GM23338 (cell line): ENCODE measurements at regions not wholly inside any gene's neighbourhood (a gene's known extent, or its start where the extent isn't known, plus 50 kb on each side); places are given as distances from the start of the nearest gene placed in this dataset.

Experiments
- ATAC-seq: fragments of 200-7000 bp; cut with Tn5 transposase; 3 replicates; pipeline ENCODE4 v1.9.1; 2020
- DNase-seq: peaks from one replicate; pipeline ENCODE4 v3.0.0-alpha.2; 2015; ENCODE audit warnings: low spot score
- H2AFZ ChIP-seq: fragments of 200-600 bp; sonication (generic); 2 replicates; pipeline ENCODE4 v1.8.0; 2016; ENCODE audit warnings: antibody characterized with exemption, mild to moderate bottlenecking, moderate library complexity
- H3F3A ChIP-seq: fragments of 200-600 bp; sonication (generic); replicated peaks from 2 replicates; pipeline ENCODE4 v1.8.0; 2017; ENCODE audit warnings: antibody characterized with exemption, mixed run types, low read depth
- H3K27ac ChIP-seq: fragments of 200-600 bp; sonication (generic); 2 replicates; pipeline ENCODE4 v1.6.1; 2016; ENCODE audit warnings: low read depth
- H3K27me3 ChIP-seq: fragments of 200-600 bp; sonication (generic); 2 replicates; pipeline ENCODE4 v1.8.0; 2016; ENCODE audit warnings: mild to moderate bottlenecking, mixed run types, moderate library complexity; ENCODE audit not compliant: insufficient read depth
- H3K36me3 ChIP-seq: fragments of 200-600 bp; sonication (generic); 2 replicates; pipeline ENCODE4 v1.8.0; 2016; ENCODE audit warnings: mild to moderate bottlenecking; ENCODE audit not compliant: insufficient read depth
- H3K4me1 ChIP-seq: fragments of 200-600 bp; sonication (generic); 2 replicates; pipeline ENCODE4 v1.8.0; 2016; ENCODE audit warnings: mild to moderate bottlenecking, moderate library complexity; ENCODE audit not compliant: insufficient read depth
- H3K4me2 ChIP-seq: fragments of 200-600 bp; sonication (generic); 2 replicates; pipeline ENCODE4 v1.7.1; 2017; ENCODE audit warnings: mixed run types
- H3K4me3 ChIP-seq: fragments of 200-600 bp; sonication (generic); 2 replicates; pipeline ENCODE4 v1.6.1; 2016; ENCODE audit warnings: mixed run types
- H3K79me2 ChIP-seq: fragments of 200-600 bp; sonication (generic); replicated peaks from 2 replicates; pipeline ENCODE4 v1.8.0; 2017; ENCODE audit warnings: mild to moderate bottlenecking; ENCODE audit not compliant: insufficient read depth
- H3K9me2 ChIP-seq: fragments of 200-600 bp; sonication (generic); 2 replicates; pipeline ENCODE4 v1.8.0; 2017; ENCODE audit not compliant: insufficient read depth
- H4K20me1 ChIP-seq: fragments of 200-600 bp; sonication (generic); replicated peaks from 2 replicates; pipeline ENCODE4 v1.8.0; 2017; ENCODE audit warnings: mild to moderate bottlenecking; ENCODE audit not compliant: insufficient read depth
- H3K27ac Mint-ChIP-seq: 2 replicates; pipeline ENCODE4 v1.8.0; 2020; ENCODE audit warnings: inconsistent platforms, mild to moderate bottlenecking, moderate library complexity, mixed read lengths
- H3K27me3 Mint-ChIP-seq: 3 replicates; pipeline ENCODE4 v1.8.0; 2022; ENCODE audit warnings: low read depth, mild to moderate bottlenecking, moderate library complexity, mixed read lengths, inconsistent platforms; ENCODE audit not compliant: insufficient read depth, poor library complexity
- H3K36me3 Mint-ChIP-seq: 3 replicates; pipeline ENCODE4 v1.8.0; 2021; ENCODE audit warnings: low read depth, mild to moderate bottlenecking, inconsistent platforms, moderate library complexity, mixed read lengths
- H3K4me1 Mint-ChIP-seq: 3 replicates; pipeline ENCODE4 v1.8.0; 2020; ENCODE audit warnings: mild to moderate bottlenecking, inconsistent platforms, mixed read lengths
- H3K4me3 Mint-ChIP-seq: 3 replicates; pipeline ENCODE4 v1.8.0; 2021; ENCODE audit warnings: moderate library complexity, mild to moderate bottlenecking, inconsistent platforms, mixed read lengths
- H3K9me3 Mint-ChIP-seq: 3 replicates; pipeline ENCODE4 v1.8.0; 2020; ENCODE audit warnings: moderate library complexity, mild to moderate bottlenecking, inconsistent platforms, mixed read lengths
- CREB1 ChIP-seq: fragments of 250-450 bp; sonication (Bioruptor Pico); IDR thresholded peaks from 2 replicates; pipeline ENCODE4 v1.5.0; 2020; ENCODE audit warnings: low read depth, mild to moderate bottlenecking, moderate library complexity
- EZH2 ChIP-seq: fragments of 200-600 bp; sonication (generic); IDR thresholded peaks from one replicate; pipeline ENCODE4 v1.8.0; 2017; ENCODE audit warnings: antibody characterized with exemption, mild to moderate bottlenecking, low read depth; ENCODE audit not compliant: unreplicated experiment
- NANOG ChIP-seq: IDR thresholded peaks from 2 replicates; pipeline ENCODE4 v1.6.1; 2016; ENCODE audit warnings: antibody characterized with exemption, borderline replicate concordance
- POLR2AphosphoS5 ChIP-seq: IDR thresholded peaks from 2 replicates; pipeline ENCODE4 v1.6.1; 2016; ENCODE audit warnings: antibody characterized with exemption, low read depth
- STAT1 ChIP-seq: IDR thresholded peaks from one replicate; pipeline ENCODE4 v1.6.1; 2016; ENCODE audit warnings: antibody characterized with exemption; ENCODE audit not compliant: unreplicated experiment
- ZNF114 ChIP-seq: fragments of 250-450 bp; sonication (Bioruptor Pico); IDR thresholded peaks from 2 replicates; pipeline ENCODE4 v1.5.0; 2020; ENCODE audit warnings: mild to moderate bottlenecking, moderate library complexity
- ZNF331 ChIP-seq: fragments of 250-450 bp; sonication (Bioruptor Pico); IDR thresholded peaks from 2 replicates; pipeline ENCODE4 v1.5.0; 2020; ENCODE audit warnings: low read depth, mild to moderate bottlenecking, moderate library complexity
- TF ChIP-seq, protein P1 (sequence below): IDR thresholded peaks from one replicate; pipeline ENCODE4 v1.6.1; 2018; ENCODE audit warnings: antibody characterized with exemption; ENCODE audit not compliant: unreplicated experiment
- TF ChIP-seq, protein P2 (sequence below), 2 experiments: fragments of 200-600 bp in 1 of 2; sonication (generic) in 1 of 2; conservative IDR thresholded peaks; 2 replicates each; pipeline versions ENCODE4 v1.5.1 to v1.6.1; 2016 to 2017; ENCODE audit warnings: antibody characterized with exemption in 2 of 2, low read depth in 2 of 2, mild to moderate bottlenecking in 2 of 2, moderate library complexity in 1 of 2
- TF ChIP-seq, protein P3 (sequence below): IDR thresholded peaks from 2 replicates; pipeline ENCODE4 v1.6.1; 2016; ENCODE audit warnings: antibody characterized with exemption
- TF ChIP-seq, protein P4 (sequence below): fragments of 250-450 bp; sonication (Bioruptor Pico); IDR thresholded peaks from 2 replicates; pipeline ENCODE4 v1.5.0; 2020; ENCODE audit warnings: mild to moderate bottlenecking, moderate library complexity

DNA sequence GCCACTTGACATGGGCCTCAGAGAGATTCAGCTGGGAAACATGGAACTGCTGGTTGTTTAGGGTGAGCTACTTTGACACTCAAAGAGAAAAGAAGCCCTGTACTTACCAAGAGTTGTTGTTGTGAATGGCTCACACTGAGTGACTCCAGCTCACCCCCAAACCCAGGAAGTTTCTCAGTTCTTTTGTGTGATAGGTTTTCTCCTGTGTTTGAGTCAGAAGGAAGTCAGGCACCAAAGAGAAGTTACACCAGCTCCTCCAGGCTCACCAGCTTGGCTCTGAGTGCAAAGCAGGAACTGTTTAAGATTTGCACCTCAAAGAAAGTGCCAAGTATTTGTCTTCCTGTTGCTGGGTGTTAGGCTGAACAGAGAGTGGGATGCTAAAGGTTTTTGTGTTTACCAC is 111.2 kb upstream of the PROX1 start:
- Histone ChIP-seq H3F3A (no peaks in the 10 kb centered on the region), H3K4me2 (no peak overlapping the region)
- no peak for TF ChIP-seq POLR2AphosphoS5
- TF ChIP-seq, protein P1, sequence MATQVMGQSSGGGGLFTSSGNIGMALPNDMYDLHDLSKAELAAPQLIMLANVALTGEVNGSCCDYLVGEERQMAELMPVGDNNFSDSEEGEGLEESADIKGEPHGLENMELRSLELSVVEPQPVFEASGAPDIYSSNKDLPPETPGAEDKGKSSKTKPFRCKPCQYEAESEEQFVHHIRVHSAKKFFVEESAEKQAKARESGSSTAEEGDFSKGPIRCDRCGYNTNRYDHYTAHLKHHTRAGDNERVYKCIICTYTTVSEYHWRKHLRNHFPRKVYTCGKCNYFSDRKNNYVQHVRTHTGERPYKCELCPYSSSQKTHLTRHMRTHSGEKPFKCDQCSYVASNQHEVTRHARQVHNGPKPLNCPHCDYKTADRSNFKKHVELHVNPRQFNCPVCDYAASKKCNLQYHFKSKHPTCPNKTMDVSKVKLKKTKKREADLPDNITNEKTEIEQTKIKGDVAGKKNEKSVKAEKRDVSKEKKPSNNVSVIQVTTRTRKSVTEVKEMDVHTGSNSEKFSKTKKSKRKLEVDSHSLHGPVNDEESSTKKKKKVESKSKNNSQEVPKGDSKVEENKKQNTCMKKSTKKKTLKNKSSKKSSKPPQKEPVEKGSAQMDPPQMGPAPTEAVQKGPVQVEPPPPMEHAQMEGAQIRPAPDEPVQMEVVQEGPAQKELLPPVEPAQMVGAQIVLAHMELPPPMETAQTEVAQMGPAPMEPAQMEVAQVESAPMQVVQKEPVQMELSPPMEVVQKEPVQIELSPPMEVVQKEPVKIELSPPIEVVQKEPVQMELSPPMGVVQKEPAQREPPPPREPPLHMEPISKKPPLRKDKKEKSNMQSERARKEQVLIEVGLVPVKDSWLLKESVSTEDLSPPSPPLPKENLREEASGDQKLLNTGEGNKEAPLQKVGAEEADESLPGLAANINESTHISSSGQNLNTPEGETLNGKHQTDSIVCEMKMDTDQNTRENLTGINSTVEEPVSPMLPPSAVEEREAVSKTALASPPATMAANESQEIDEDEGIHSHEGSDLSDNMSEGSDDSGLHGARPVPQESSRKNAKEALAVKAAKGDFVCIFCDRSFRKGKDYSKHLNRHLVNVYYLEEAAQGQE = no peak
- no peak for TF ChIP-seq STAT1
- TF ChIP-seq ZNF114 (CRISPR knock-in tag) = no peak
- TF ChIP-seq, protein P2, sequence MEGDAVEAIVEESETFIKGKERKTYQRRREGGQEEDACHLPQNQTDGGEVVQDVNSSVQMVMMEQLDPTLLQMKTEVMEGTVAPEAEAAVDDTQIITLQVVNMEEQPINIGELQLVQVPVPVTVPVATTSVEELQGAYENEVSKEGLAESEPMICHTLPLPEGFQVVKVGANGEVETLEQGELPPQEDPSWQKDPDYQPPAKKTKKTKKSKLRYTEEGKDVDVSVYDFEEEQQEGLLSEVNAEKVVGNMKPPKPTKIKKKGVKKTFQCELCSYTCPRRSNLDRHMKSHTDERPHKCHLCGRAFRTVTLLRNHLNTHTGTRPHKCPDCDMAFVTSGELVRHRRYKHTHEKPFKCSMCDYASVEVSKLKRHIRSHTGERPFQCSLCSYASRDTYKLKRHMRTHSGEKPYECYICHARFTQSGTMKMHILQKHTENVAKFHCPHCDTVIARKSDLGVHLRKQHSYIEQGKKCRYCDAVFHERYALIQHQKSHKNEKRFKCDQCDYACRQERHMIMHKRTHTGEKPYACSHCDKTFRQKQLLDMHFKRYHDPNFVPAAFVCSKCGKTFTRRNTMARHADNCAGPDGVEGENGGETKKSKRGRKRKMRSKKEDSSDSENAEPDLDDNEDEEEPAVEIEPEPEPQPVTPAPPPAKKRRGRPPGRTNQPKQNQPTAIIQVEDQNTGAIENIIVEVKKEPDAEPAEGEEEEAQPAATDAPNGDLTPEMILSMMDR (conservative IDR thresholded peaks at IDR 0.05; ENCODE audit: low read depth in 2 of 2) = no peak
- no peak for TF ChIP-seq CREB1
- no peak for TF ChIP-seq NANOG
- TF ChIP-seq, protein P3, sequence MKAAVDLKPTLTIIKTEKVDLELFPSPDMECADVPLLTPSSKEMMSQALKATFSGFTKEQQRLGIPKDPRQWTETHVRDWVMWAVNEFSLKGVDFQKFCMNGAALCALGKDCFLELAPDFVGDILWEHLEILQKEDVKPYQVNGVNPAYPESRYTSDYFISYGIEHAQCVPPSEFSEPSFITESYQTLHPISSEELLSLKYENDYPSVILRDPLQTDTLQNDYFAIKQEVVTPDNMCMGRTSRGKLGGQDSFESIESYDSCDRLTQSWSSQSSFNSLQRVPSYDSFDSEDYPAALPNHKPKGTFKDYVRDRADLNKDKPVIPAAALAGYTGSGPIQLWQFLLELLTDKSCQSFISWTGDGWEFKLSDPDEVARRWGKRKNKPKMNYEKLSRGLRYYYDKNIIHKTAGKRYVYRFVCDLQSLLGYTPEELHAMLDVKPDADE = no peak
- TF ChIP-seq, protein P4, sequence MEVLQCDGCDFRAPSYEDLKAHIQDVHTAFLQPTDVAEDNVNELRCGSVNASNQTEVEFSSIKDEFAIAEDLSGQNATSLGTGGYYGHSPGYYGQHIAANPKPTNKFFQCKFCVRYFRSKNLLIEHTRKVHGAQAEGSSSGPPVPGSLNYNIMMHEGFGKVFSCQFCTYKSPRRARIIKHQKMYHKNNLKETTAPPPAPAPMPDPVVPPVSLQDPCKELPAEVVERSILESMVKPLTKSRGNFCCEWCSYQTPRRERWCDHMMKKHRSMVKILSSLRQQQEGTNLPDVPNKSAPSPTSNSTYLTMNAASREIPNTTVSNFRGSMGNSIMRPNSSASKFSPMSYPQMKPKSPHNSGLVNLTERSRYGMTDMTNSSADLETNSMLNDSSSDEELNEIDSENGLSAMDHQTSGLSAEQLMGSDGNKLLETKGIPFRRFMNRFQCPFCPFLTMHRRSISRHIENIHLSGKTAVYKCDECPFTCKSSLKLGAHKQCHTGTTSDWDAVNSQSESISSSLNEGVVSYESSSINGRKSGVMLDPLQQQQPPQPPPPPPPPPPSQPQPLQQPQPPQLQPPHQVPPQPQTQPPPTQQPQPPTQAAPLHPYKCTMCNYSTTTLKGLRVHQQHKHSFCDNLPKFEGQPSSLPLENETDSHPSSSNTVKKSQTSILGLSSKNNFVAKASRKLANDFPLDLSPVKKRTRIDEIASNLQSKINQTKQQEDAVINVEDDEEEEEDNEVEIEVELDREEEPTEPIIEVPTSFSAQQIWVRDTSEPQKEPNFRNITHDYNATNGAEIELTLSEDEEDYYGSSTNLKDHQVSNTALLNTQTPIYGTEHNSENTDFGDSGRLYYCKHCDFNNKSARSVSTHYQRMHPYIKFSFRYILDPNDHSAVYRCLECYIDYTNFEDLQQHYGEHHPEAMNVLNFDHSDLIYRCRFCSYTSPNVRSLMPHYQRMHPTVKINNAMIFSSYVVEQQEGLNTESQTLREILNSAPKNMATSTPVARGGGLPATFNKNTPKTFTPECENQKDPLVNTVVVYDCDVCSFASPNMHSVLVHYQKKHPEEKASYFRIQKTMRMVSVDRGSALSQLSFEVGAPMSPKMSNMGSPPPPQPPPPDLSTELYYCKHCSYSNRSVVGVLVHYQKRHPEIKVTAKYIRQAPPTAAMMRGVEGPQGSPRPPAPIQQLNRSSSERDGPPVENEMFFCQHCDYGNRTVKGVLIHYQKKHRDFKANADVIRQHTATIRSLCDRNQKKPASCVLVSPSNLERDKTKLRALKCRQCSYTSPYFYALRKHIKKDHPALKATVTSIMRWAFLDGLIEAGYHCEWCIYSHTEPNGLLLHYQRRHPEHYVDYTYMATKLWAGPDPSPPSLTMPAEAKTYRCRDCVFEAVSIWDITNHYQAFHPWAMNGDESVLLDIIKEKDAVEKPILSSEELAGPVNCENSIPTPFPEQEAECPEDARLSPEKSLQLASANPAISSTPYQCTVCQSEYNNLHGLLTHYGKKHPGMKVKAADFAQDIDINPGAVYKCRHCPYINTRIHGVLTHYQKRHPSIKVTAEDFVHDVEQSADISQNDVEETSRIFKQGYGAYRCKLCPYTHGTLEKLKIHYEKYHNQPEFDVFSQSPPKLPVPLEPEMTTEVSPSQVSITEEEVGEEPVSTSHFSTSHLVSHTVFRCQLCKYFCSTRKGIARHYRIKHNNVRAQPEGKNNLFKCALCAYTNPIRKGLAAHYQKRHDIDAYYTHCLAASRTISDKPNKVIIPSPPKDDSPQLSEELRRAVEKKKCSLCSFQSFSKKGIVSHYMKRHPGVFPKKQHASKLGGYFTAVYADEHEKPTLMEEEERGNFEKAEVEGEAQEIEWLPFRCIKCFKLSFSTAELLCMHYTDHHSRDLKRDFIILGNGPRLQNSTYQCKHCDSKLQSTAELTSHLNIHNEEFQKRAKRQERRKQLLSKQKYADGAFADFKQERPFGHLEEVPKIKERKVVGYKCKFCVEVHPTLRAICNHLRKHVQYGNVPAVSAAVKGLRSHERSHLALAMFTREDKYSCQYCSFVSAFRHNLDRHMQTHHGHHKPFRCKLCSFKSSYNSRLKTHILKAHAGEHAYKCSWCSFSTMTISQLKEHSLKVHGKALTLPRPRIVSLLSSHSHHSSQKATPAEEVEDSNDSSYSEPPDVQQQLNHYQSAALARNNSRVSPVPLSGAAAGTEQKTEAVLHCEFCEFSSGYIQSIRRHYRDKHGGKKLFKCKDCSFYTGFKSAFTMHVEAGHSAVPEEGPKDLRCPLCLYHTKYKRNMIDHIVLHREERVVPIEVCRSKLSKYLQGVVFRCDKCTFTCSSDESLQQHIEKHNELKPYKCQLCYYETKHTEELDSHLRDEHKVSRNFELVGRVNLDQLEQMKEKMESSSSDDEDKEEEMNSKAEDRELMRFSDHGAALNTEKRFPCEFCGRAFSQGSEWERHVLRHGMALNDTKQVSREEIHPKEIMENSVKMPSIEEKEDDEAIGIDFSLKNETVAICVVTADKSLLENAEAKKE = no peak
- no peak for TF ChIP-seq EZH2
- no peak for TF ChIP-seq ZNF331

More for the DNA sequence above, 111.2 kb upstream of the PROX1 start:
- H3K27ac Mint-ChIP-seq = no peak overlapping the region
- no peaks in the 10 kb centered on the region for H3K36me3 Mint-ChIP-seq
- Histone ChIP-seq H3K4me3 (no peak overlapping the region), H3K27me3 (no peaks in the 10 kb centered on the region), H3K4me1 (no peaks in the 10 kb centered on the region), H3K27ac (no peak overlapping the region), H4K20me1 (no peaks in the 10 kb centered on the region), H3K36me3 (no peaks in the 10 kb centered on the region), H3K9me2 (peaks cover 13% of the 10 kb centered on the region; the same call in 1 of the 2 replicates), H3K79me2 (no peaks in the 10 kb centered on the region), H2AFZ (no peak overlapping the region)
- H3K4me3 Mint-ChIP-seq = no peak overlapping the region
- peaks cover 5% of the 10 kb centered on the region; the same call in 2 of the 3 replicates for H3K4me1 Mint-ChIP-seq
- no peaks in the 10 kb centered on the region; the same call in 2 of the 3 replicates for H3K9me3 Mint-ChIP-seq
- H3K27me3 Mint-ChIP-seq = no peaks in the 10 kb centered on the region
- no peak for ATAC-seq
- no peak for DNase-seq
